ENCODE measurements at regions not wholly inside any gene's neighbourhood (a gene's known extent, or its start where the extent isn't known, plus 50 kb on each side); places are given as distances from the start of the nearest gene placed in this dataset.

DNA sequence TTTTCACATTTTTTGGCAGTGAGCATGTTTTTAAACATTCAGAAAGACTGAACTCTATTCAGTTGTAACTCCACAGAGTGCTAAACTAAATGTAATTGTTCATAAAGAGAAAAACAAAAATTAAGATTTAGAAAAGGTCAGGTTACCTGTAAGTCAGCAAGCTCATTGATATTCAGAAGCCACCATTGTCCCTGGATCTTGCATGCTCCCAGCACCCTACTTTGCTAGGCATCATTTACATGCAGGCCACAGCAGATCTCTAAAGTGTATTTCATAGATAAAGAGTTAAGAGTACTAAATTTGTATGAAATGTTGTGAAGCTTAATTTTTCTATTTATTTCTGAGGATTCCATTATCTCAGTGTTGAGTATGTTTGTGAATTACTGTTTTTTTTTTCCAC is 64.8 kb upstream of the CDH19 start:
- no peaks in the 10 kb centered on the region for H3K9me3 ChIP-seq (ENCODE audit: control insufficient read depth, low read length, poor library complexity, severe bottlenecking)
- Mint-ChIP-seq H3K4me1 (no peaks in the 10 kb centered on the region), H3K27ac (no peak overlapping the region), H3K4me3 (no peak overlapping the region), H3K27me3 (no peaks in the 10 kb centered on the region), H3K36me3 (ENCODE audit: low read depth) (no peaks in the 10 kb centered on the region)
- no peak for ATAC-seq
- DNase-seq = no peak

DNA sequence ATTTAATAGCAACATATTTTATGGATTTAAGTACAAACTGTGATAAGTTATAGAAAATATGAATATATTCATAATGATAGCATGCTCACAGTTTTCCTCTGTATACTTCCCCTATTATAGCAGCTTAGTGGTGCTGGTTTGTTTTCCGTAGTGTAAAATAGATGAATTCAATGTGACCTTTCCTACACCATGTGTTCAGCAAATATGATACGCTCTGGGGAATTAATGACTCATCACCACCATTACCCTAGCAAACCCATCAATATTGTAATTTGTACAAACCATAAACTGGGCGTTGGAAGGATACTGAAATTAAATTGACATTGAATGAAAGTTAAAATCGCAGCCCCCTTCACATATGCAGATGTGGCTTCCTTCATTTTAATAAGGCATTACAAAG is 58.7 kb upstream of the CDH19 start:
- Mint-ChIP-seq H3K4me1 (no peaks in the 10 kb centered on the region), H3K27ac (no peak overlapping the region), H3K4me3 (no peak overlapping the region), H3K36me3 (ENCODE audit: low read depth) (no peaks in the 10 kb centered on the region), H3K27me3 (no peaks in the 10 kb centered on the region)
- H3K9me3 ChIP-seq (ENCODE audit: control insufficient read depth, low read length, poor library complexity, severe bottlenecking) = no peaks in the 10 kb centered on the region
- no peak for ATAC-seq
- DNase-seq = no peak

DNA sequence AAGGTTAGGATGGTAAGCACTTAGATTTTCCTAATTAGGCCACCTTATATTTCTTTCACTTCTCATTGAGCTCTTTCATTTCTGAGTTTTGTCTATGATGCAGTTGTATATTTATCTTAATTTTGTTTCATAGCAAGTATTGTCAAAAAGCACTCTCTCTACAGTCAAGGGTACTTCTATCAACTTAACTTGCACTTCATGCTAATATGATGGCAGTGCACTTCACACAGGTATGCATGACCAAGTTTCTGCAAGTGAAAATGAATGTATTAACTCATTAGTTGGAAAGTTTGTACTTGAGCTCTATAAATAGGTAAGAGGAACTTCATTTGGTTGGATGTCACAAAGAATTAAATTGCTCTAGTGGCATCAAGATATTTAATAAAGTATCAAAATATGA is 51.5 kb upstream of the CDH19 start:
- Mint-ChIP-seq H3K4me3 (no peak overlapping the region), H3K27me3 (no peaks in the 10 kb centered on the region), H3K27ac (no peak overlapping the region), H3K36me3 (ENCODE audit: low read depth) (no peaks in the 10 kb centered on the region), H3K4me1 (no peaks in the 10 kb centered on the region)
- ATAC-seq (no peak), DNase-seq (no peak)
- no peaks in the 10 kb centered on the region for H3K9me3 ChIP-seq (ENCODE audit: control insufficient read depth, low read length, poor library complexity, severe bottlenecking)
